ENCODE measurements at regions not wholly inside any gene's neighbourhood (a gene's known extent, or its start where the extent isn't known, plus 50 kb on each side); places are given as distances from the start of the nearest gene placed in this dataset.
"Not testable (repeated sequence)": the region's sequence is repeated elsewhere in the genome, so short reads cannot be mapped to it uniquely, and the experiment has no call there.

DNA sequence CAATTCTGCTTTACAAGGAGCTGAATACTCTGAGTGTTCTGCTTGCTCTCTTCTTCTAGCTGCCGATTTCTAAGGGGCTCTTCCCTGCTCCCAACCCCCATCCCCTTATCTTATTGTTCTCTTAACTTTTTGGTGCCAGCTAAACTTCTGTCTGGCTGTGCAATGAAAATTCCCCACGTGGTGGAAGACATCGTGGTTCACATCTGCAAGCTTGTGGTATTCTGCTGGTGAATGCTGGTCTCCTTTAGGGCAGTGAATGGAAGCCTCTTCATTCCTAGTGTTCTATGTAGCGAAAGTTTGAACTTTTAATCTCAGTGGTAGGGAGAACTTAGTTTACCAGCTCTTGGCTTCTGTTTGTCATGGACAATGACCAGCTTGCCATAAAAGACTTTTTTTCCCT is 406.0 kb upstream of the ZEB2 start:
- no peak overlapping the region for H3K4me3 ChIP-seq (ENCODE audit: low read length)
- no peak overlapping the region for H3K27ac ChIP-seq (ENCODE audit: low read length)
- no peak for DNase-seq
- H3K9me3 ChIP-seq (replicated peaks; ENCODE audit: control insufficient read depth, low read depth, low read length) = no peaks in the 10 kb centered on the region
- no peaks in the 10 kb centered on the region for H3K27me3 ChIP-seq (ENCODE audit: control insufficient read depth, insufficient read depth, low read length)
- H3K36me3 ChIP-seq (ENCODE audit: control insufficient read depth, insufficient read depth, low read length) = no peaks in the 10 kb centered on the region
- no peaks in the 10 kb centered on the region for H3K4me1 ChIP-seq (ENCODE audit: control insufficient read depth, insufficient read depth, low read length)
- WGBS (ENCODE audit: insufficient coverage) = 86% methylated on average over 4 of the region's 4 CpGs

DNA sequence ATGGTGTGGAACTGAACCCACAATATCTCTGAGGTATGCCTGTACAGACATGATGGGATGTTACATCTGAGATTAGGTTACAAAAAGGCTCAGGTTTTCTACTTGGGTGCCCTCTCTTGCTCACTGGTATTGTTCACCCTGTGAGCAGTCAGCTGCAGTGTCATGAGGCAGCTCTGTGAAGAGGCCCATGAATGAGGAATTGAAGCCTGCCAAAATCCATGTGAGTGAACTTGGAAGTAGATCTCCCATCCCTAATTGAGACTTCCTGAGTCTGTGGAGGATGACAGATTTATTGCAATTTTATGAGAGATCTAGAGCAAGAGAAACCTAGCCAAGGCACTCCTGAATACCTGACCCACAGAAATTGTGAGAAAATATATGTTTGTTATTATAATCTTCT is 404.9 kb upstream of the ZEB2 start:
- peak; percentile 37 for DNase-seq
- no peaks in the 10 kb centered on the region for H3K36me3 ChIP-seq (ENCODE audit: control insufficient read depth, insufficient read depth, low read length)
- H3K27ac ChIP-seq (ENCODE audit: low read length) = no peak overlapping the region
- no peaks in the 10 kb centered on the region for H3K4me1 ChIP-seq (ENCODE audit: control insufficient read depth, insufficient read depth, low read length)
- H3K4me3 ChIP-seq (ENCODE audit: low read length) = no peak overlapping the region
- H3K9me3 ChIP-seq (replicated peaks; ENCODE audit: control insufficient read depth, low read depth, low read length) = no peaks in the 10 kb centered on the region
- H3K27me3 ChIP-seq (ENCODE audit: control insufficient read depth, insufficient read depth, low read length) = no peaks in the 10 kb centered on the region

DNA sequence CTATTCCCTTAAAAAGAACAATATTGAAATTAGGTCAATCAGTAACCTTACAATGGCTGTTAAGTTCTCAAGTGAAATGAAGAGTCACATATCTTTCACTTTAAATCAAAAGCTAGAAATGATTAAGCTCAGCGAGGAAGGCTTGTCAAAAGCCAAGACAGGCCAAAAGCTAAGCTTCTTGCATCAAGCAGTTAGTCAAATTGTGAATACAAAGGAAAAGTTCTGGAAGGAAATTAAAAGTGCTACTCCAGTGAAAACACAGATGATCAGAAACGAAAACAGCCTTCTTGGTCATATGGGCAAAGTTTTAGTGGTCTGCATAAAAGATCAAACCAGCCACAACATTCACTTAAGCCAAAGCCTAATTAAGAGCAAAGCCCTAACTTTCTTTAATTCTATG is 402.6 kb upstream of the ZEB2 start:
- Histone ChIP-seq H3K27ac (ENCODE audit: low read length) (no peak overlapping the region), H3K36me3 (ENCODE audit: control insufficient read depth, insufficient read depth, low read length) (no peaks in the 10 kb centered on the region), H3K4me3 (ENCODE audit: low read length) (no peak overlapping the region), H3K4me1 (ENCODE audit: control insufficient read depth, insufficient read depth, low read length) (no peaks in the 10 kb centered on the region), H3K27me3 (ENCODE audit: control insufficient read depth, insufficient read depth, low read length) (no peaks in the 10 kb centered on the region), H3K9me3 (replicated peaks; ENCODE audit: control insufficient read depth, low read depth, low read length) (no peaks in the 10 kb centered on the region)
- DNase-seq = no peak
- no CpG with 5 or more reads among the region's 2 CpGs for WGBS (ENCODE audit: insufficient coverage)

DNA sequence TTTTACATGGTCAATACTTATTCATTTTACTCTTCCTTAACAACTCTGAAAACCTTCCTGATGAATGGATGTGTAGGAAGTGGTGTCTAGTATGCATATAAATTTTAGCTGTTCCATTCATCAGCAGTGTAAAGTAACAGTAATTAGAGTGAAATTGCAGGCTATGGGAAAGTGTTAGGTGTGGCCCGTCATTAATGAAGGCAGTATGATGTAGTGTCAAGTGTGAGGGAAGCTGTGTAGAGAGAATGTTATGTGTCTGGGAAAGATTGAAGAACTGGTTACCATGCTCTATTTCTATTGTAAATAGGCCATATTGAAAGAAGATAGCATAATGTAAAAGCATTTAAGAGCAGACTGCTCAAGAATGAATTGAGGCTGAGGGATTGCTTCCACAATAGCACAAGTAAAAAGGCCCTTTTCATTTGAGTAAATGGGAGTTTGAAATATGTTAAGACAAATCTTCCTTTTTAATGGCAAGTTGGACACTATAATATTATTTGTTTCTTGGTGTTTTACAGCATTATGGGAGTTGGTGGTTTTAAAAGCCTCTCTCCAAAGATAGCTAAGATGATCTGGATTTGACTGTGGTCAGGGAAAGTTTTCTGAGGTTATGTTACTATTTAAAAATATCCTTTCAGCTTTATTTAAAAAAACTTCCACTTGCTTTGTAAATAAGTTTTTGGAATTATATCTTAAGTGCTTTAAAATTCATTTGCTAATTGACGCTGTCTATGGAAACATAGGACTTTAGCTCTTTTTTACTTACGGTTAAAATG is 401.0 kb upstream of the ZEB2 start:
- Histone ChIP-seq H3K27me3 (ENCODE audit: control insufficient read depth, insufficient read depth, low read length) (no peaks in the 10 kb centered on the region), H3K4me3 (ENCODE audit: low read length) (no peak overlapping the region), H3K27ac (ENCODE audit: low read length) (no peak overlapping the region), H3K9me3 (replicated peaks; ENCODE audit: control insufficient read depth, low read depth, low read length) (no peaks in the 10 kb centered on the region), H3K4me1 (ENCODE audit: control insufficient read depth, insufficient read depth, low read length) (no peaks in the 10 kb centered on the region), H3K36me3 (ENCODE audit: control insufficient read depth, insufficient read depth, low read length) (no peaks in the 10 kb centered on the region)
- DNase-seq = no peak
- whole genome bisulfite sequencing (ENCODE audit: insufficient coverage) = 100% methylated on average over 1 of the region's 3 CpGs

DNA sequence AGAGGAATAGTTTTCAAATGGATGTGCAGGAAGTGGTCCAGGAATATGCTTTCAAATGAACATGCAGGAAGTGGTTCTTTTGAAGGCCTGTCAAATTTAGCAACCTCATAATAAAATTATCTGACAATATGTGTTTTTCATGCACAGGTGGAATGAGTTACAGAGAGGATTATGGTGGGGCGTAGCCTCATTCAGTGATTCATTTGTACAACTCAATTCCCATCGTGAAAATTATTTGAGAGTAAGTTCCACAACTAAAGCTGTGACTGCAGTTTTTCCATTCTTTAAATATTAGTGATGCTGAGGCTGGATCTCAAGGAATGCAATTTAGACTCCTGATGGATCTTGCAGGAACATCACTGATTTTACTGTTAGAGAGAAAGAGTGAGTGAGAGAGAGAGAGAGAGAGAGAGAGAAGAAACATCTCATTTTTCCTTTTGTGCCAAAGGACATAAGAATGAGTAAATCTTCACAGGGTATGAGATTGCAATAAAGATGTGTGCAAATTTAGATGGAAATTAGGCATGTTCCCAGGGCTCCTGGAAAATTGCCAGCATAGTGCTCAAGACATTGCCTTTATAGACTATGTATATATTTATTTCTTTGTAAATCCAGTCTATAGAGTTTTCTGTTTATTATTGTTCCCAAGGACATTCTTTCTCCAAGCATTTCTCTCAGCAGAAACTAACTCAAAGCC is 394.9 kb upstream of the ZEB2 start:
- peak; percentile 82 for DNase-seq
- Histone ChIP-seq H3K9me3 (replicated peaks; ENCODE audit: control insufficient read depth, low read depth, low read length) (no peaks in the 10 kb centered on the region), H3K36me3 (ENCODE audit: control insufficient read depth, insufficient read depth, low read length) (no peaks in the 10 kb centered on the region), H3K4me3 (ENCODE audit: low read length) (no peak overlapping the region), H3K4me1 (ENCODE audit: control insufficient read depth, insufficient read depth, low read length) (no peaks in the 10 kb centered on the region), H3K27me3 (ENCODE audit: control insufficient read depth, insufficient read depth, low read length) (no peaks in the 10 kb centered on the region), H3K27ac (ENCODE audit: low read length) (no peak overlapping the region)
- no CpG with 5 or more reads among the region's 2 CpGs for WGBS (ENCODE audit: insufficient coverage)

DNA sequence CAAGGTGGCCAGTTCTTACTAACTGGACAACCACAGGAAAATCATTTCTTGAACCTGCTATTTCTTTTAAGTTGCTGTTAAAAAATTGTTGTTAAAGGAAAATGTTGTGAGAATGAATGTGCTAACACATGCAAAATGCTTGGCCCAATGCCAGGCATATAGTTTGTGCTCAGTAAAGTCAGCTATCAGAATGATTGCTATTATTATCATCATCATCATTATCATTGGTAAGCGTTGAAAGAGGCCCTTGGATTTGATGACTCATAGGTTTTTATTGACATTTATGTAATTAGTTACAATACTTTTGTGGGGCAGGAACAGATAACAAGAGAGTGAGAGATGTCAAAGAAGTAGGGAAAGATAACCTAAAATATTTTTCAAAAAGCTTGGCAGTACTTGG is 394.2 kb upstream of the ZEB2 start:
- no CpG with 5 or more reads among the region's 1 CpG for WGBS (ENCODE audit: insufficient coverage)
- Histone ChIP-seq H3K4me1 (ENCODE audit: control insufficient read depth, insufficient read depth, low read length) (no peaks in the 10 kb centered on the region), H3K4me3 (ENCODE audit: low read length) (no peak overlapping the region), H3K36me3 (ENCODE audit: control insufficient read depth, insufficient read depth, low read length) (no peaks in the 10 kb centered on the region), H3K9me3 (replicated peaks; ENCODE audit: control insufficient read depth, low read depth, low read length) (no peaks in the 10 kb centered on the region), H3K27me3 (ENCODE audit: control insufficient read depth, insufficient read depth, low read length) (no peaks in the 10 kb centered on the region), H3K27ac (ENCODE audit: low read length) (no peak overlapping the region)
- no peak for DNase-seq

DNA sequence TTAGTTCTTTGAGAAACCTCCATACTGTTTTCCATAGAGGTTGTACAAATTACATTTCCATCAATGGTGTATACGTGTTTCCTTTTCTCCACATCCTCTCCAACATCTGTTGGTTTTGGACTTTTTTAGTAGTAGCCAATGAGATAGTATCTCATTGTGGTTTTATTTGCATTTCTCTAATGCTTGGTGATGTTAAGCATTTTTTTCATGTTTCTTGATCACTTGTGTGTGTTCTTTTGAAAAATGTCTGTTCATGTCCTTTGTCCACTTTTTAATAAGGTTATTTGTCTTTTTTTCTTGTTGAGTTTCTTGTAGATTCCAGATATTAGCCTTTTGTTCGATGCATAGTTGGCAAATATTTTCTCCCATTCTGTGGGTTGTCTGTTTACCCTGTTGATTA is 392.3 kb upstream of the ZEB2 start:
- no peak for DNase-seq
- H3K36me3 ChIP-seq (ENCODE audit: control insufficient read depth, insufficient read depth, low read length) = no peaks in the 10 kb centered on the region
- no peaks in the 10 kb centered on the region for H3K27me3 ChIP-seq (ENCODE audit: control insufficient read depth, insufficient read depth, low read length)
- H3K9me3 ChIP-seq (replicated peaks; ENCODE audit: control insufficient read depth, low read depth, low read length) = no peaks in the 10 kb centered on the region
- H3K4me3 ChIP-seq (ENCODE audit: low read length) = no peak overlapping the region
- no peak overlapping the region for H3K27ac ChIP-seq (ENCODE audit: low read length)
- no CpG with 5 or more reads among the region's 2 CpGs for WGBS (ENCODE audit: insufficient coverage)
- no peaks in the 10 kb centered on the region for H3K4me1 ChIP-seq (ENCODE audit: control insufficient read depth, insufficient read depth, low read length)

DNA sequence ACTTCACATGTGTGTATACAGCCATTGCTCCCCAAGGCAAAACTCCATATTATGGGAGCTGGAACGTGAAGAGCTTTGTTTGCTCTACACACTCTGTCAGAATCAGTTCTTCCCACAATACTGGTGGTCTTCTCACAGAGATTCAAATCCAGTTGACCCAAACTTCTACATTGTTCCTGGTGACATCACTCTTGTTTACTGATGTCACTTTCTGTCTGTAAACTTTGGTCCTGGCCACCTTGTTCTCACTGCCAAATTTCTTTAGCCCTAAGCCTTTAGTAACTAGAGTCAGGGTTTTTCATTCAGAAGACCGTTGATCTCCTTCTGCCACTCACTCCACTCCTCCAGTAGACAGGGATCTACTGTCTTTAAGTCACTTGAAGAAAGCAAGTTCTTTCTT is 386.0 kb upstream of the ZEB2 start:
- Histone ChIP-seq H3K27ac (ENCODE audit: low read length) (no peak overlapping the region), H3K4me3 (ENCODE audit: low read length) (no peak overlapping the region), H3K9me3 (replicated peaks; ENCODE audit: control insufficient read depth, low read depth, low read length) (no peaks in the 10 kb centered on the region), H3K4me1 (ENCODE audit: control insufficient read depth, insufficient read depth, low read length) (no peaks in the 10 kb centered on the region), H3K36me3 (ENCODE audit: control insufficient read depth, insufficient read depth, low read length) (no peaks in the 10 kb centered on the region), H3K27me3 (ENCODE audit: control insufficient read depth, insufficient read depth, low read length) (no peaks in the 10 kb centered on the region)
- 100% methylated on average over 1 of the region's 2 CpGs for WGBS (ENCODE audit: insufficient coverage)
- no peak for DNase-seq

DNA sequence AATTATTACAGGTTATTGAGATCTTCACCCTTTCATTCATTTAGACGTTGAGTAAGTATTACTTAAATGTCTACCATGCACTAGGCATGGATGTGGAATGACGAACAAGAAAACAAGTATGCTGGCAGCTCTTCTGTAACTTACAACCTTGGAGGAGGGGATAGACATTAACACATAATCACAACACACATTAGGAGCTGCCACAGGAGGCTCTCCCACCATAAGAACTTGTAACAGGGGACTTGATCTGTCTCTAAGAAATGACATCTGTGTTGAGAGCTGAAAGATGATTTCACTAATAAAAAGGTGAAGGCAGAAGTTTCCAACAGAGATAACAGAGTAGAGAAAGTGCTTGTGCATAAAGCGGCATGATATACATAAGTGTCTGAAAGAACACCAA is 384.7 kb upstream of the ZEB2 start:
- Histone ChIP-seq H3K27ac (ENCODE audit: low read length) (no peak overlapping the region), H3K9me3 (replicated peaks; ENCODE audit: control insufficient read depth, low read depth, low read length) (no peaks in the 10 kb centered on the region), H3K4me1 (ENCODE audit: control insufficient read depth, insufficient read depth, low read length) (no peaks in the 10 kb centered on the region), H3K36me3 (ENCODE audit: control insufficient read depth, insufficient read depth, low read length) (no peaks in the 10 kb centered on the region), H3K4me3 (ENCODE audit: low read length) (no peak overlapping the region), H3K27me3 (ENCODE audit: control insufficient read depth, insufficient read depth, low read length) (no peaks in the 10 kb centered on the region)
- DNase-seq = no peak
- WGBS (ENCODE audit: insufficient coverage) = 87% methylated on average over 1 of the region's 3 CpGs

DNA sequence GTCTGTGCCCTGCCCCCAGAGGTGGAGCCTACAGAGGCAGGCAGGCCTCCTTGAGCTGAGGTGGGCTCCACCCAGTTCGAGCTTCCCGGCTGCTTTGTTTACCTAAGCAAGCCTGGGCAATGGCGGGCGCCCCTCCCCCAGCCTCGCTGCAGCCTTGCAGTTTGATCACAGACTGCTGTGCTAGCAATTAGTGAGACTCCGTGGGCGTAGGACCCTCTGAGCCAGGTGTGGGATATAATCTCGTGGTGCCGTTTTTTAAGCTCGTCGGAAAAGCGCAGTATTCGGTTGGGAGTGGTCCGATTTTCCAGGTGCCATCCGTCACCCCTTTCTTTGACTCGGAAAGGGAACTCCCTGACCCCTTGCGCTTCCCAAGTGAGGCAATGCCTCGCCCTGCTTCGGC is 383.1 kb upstream of the ZEB2 start:
- not testable (repeated sequence) for H3K9me3 ChIP-seq (replicated peaks; ENCODE audit: control insufficient read depth, low read depth, low read length); H3K36me3 ChIP-seq (ENCODE audit: control insufficient read depth, insufficient read depth, low read length); H3K4me1 ChIP-seq (ENCODE audit: control insufficient read depth, insufficient read depth, low read length); H3K27ac ChIP-seq (ENCODE audit: low read length); DNase-seq; H3K4me3 ChIP-seq (ENCODE audit: low read length); H3K27me3 ChIP-seq (ENCODE audit: control insufficient read depth, insufficient read depth, low read length)
- 87% methylated on average over 15 of the region's 19 CpGs for WGBS (ENCODE audit: insufficient coverage)

Data from muscle of leg (tissue), 3 donors.